Body of pancreas (tissue), 4 donors: ENCODE measurements at regions not wholly inside any gene's neighbourhood (a gene's known extent, or its start where the extent isn't known, plus 50 kb on each side); places are given as distances from the start of the nearest gene placed in this dataset.

Experiments used
- POLR2A ChIP-seq, 3 donors: fragments of 450-650 bp; IDR thresholded peaks; one replicate each; pipeline ENCODE4 v1.6.1; 2016; ENCODE audit warnings: antibody characterized with exemption in 3 of 3, mild to moderate bottlenecking in 2 of 3
- TF ChIP-seq, protein P1 (sequence below), 7 experiments: fragments of 450-650 bp in 4 of 7; fragments of 200-600 bp in 3 of 7; sonication (generic) in 3 of 7; IDR thresholded peaks; one replicate each; pipeline ENCODE4 v1.5.1; 2016 to 2019; ENCODE audit warnings: antibody characterized with exemption in 7 of 7

GRCh38 chr1:29826646-29827045 lies 590.3 kb downstream of the PTPRU start:
- TF ChIP-seq, protein P1, sequence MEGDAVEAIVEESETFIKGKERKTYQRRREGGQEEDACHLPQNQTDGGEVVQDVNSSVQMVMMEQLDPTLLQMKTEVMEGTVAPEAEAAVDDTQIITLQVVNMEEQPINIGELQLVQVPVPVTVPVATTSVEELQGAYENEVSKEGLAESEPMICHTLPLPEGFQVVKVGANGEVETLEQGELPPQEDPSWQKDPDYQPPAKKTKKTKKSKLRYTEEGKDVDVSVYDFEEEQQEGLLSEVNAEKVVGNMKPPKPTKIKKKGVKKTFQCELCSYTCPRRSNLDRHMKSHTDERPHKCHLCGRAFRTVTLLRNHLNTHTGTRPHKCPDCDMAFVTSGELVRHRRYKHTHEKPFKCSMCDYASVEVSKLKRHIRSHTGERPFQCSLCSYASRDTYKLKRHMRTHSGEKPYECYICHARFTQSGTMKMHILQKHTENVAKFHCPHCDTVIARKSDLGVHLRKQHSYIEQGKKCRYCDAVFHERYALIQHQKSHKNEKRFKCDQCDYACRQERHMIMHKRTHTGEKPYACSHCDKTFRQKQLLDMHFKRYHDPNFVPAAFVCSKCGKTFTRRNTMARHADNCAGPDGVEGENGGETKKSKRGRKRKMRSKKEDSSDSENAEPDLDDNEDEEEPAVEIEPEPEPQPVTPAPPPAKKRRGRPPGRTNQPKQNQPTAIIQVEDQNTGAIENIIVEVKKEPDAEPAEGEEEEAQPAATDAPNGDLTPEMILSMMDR (IDR thresholded peaks at IDR 0.05), result no peak
- no peak for TF ChIP-seq POLR2A (IDR thresholded peaks at IDR 0.05)
